GM13977 (cell line): ENCODE measurements at regions not wholly inside any gene's neighbourhood (a gene's known extent, or its start where the extent isn't known, plus 50 kb on each side); places are given as distances from the start of the nearest gene placed in this dataset.
"Not testable (repeated sequence)": the region's sequence is repeated elsewhere in the genome, so short reads cannot be mapped to it uniquely, and the experiment has no call there.

Experiments used
- DNase-seq: peaks from one replicate; pipeline ENCODE4 v3.0.0; 2012; ENCODE audit warnings: low spot score
- CTCF ChIP-seq: IDR thresholded peaks from 2 replicates; pipeline ENCODE4 v1.5.1; 2012; ENCODE audit warnings: mild to moderate bottlenecking, control low read depth; ENCODE audit not compliant: insufficient read depth; ENCODE audit errors: extremely low read depth, missing control alignments
- in situ Hi-C: fragments of 300-500 bp; cut with MboI; formaldehyde crosslinking; loops from one replicate; pipeline ENCODE4 v1.12.0; 2022; ENCODE audit warnings: low sequenced_read_pairs, low pct_unique_long_range_greater_than_20kb, mixed read lengths, inconsistent platforms; ENCODE audit not compliant: unreplicated experiment

DNA sequence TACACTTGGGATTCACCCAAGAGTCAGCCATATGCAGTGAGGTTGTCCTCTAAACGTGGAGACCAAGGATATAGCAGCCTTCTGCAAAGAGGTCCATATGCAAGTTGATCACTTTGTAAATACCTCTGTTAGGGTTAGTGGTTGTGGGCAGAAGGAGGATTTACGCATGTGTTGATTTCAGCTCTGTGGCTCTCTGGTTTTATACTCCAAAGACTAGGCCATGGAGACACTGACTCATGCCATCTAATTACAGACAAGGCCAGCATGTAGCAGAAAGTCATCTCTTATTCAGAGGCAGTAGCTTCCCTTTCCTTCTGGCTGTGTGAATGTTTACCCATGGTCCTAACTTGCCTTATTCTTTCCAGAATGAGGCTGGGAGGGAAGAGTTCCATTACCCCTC, 140.9 kb upstream of the GOLGA6L4 start:
- in situ Hi-C loops, DNase-seq: not testable (repeated sequence)

DNA sequence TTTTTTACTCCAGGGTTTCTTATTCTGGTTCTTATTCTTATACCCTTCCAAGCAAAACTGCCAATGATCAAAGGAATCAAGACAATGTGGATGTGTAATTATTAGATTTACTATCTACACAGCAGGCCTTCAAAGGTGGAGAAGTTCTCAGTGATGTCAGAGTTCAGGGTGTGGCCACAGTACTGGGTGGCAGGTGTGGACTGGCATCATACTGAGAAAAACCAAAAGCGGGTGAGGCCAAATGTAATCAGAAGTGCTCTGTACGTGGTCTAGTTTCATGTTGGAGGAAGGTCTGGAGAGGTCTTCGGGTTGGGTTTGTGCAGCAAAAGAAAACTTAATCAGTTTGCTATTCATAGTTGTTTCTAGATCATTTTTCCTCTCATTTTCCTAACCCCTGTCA, 138.5 kb upstream of the GOLGA6L4 start:
- DNase-seq, in situ Hi-C loops: not testable (repeated sequence)

- TF ChIP-seq CTCF = no peak
- no peak for DNase-seq
- in situ Hi-C loops = no loop called here
Observed at GRCh38 chr15:84098604-84099003, 137.0 kb upstream of the GOLGA6L4 start.

- no peak for TF ChIP-seq CTCF
- in situ Hi-C loops = no loop called here
- no peak for DNase-seq
Observed at GRCh38 chr15:84099181-84099580, 136.4 kb upstream of the GOLGA6L4 start.

- no peak for DNase-seq
- no peak for TF ChIP-seq CTCF
- in situ Hi-C loops = no loop called here
Observed at GRCh38 chr15:84103345-84103744, 132.2 kb upstream of the GOLGA6L4 start.

GRCh38 chr15:84104853-84105252, 130.7 kb upstream of the GOLGA6L4 start:
- in situ Hi-C loops = no loop called here
- TF ChIP-seq CTCF = no peak
- DNase-seq = no peak

- in situ Hi-C loops = no loop called here
- no peak for DNase-seq
- no peak for TF ChIP-seq CTCF
Observed at GRCh38 chr15:84108728-84109127, 126.8 kb upstream of the GOLGA6L4 start.

GRCh38 chr15:84111575-84111974, 124.0 kb upstream of the GOLGA6L4 start:
- in situ Hi-C loops = no loop called here
- DNase-seq = no peak
- no peak for TF ChIP-seq CTCF
